ENCODE measurements at regions not wholly inside any gene's neighbourhood (a gene's known extent, or its start where the extent isn't known, plus 50 kb on each side); places are given as distances from the start of the nearest gene placed in this dataset.

- no peak for DNase-seq
- TF ChIP-seq EZH2 (IDR thresholded peaks at IDR 0.05; ENCODE audit: borderline replicate concordance, low read depth, low read length, severe bottlenecking): no peak
- TF ChIP-seq, protein P1, sequence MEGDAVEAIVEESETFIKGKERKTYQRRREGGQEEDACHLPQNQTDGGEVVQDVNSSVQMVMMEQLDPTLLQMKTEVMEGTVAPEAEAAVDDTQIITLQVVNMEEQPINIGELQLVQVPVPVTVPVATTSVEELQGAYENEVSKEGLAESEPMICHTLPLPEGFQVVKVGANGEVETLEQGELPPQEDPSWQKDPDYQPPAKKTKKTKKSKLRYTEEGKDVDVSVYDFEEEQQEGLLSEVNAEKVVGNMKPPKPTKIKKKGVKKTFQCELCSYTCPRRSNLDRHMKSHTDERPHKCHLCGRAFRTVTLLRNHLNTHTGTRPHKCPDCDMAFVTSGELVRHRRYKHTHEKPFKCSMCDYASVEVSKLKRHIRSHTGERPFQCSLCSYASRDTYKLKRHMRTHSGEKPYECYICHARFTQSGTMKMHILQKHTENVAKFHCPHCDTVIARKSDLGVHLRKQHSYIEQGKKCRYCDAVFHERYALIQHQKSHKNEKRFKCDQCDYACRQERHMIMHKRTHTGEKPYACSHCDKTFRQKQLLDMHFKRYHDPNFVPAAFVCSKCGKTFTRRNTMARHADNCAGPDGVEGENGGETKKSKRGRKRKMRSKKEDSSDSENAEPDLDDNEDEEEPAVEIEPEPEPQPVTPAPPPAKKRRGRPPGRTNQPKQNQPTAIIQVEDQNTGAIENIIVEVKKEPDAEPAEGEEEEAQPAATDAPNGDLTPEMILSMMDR (IDR thresholded peaks at IDR 0.05; ENCODE audit: borderline replicate concordance, extremely low read depth, low read length, poor library complexity, severe bottlenecking): no peak
These were observed 198.1 kb upstream of the RBBP8 start for GRCh38 chr18:22734791-22735627.

GRCh38 chr18:22737054-22737453 is 196.1 kb upstream of the RBBP8 start:
- Histone ChIP-seq H3K36me3 (ENCODE audit: insufficient read depth, low read length) (no peaks in the 10 kb centered on the region), H3K4me2 (ENCODE audit: insufficient read depth, low read length) (no peak overlapping the region), H3K79me2 (ENCODE audit: insufficient read depth, low read length) (no peaks in the 10 kb centered on the region), H3K4me3 (ENCODE audit: low read depth in 1 of 2, low read length in 2 of 2) (no peak overlapping the region), H2AFZ (ENCODE audit: low read depth, low read length) (no peak overlapping the region), H3K4me1 (ENCODE audit: insufficient read depth, low read length) (peaks cover 5% of the 10 kb centered on the region; the same call in 1 of the 2 replicates), H3K27me3 (ENCODE audit: insufficient read depth, low read length, poor library complexity) (no peaks in the 10 kb centered on the region), H3K9ac (ENCODE audit: low read depth, low read length) (no peak overlapping the region), H3K9me3 (ENCODE audit: insufficient read depth, low read length, severe bottlenecking) (no peaks in the 10 kb centered on the region), H3K27ac (ENCODE audit: low read length) (no peak overlapping the region), H4K20me1 (ENCODE audit: insufficient read depth, low read length) (no peaks in the 10 kb centered on the region)
- ATAC-seq (ENCODE audit: insufficient read depth, low read depth): no peak
- DNase-seq: no peak
- TF ChIP-seq, protein P1 (IDR thresholded peaks at IDR 0.05; ENCODE audit: borderline replicate concordance, extremely low read depth, low read length, poor library complexity, severe bottlenecking): no peak
- no peak for TF ChIP-seq EZH2 (IDR thresholded peaks at IDR 0.05; ENCODE audit: borderline replicate concordance, low read depth, low read length, severe bottlenecking)

More at GRCh38 chr18:22734791-22735627, 198.1 kb upstream of the RBBP8 start:
- Histone ChIP-seq H3K79me2 (ENCODE audit: insufficient read depth, low read length) (no peaks in the 10 kb centered on the region), H3K27me3 (ENCODE audit: insufficient read depth, low read length, poor library complexity) (no peaks in the 10 kb centered on the region), H3K4me2 (ENCODE audit: insufficient read depth, low read length) (no peak overlapping the region), H3K4me1 (ENCODE audit: insufficient read depth, low read length) (no peaks in the 10 kb centered on the region), H2AFZ (ENCODE audit: low read depth, low read length) (no peak overlapping the region), H3K9me3 (ENCODE audit: insufficient read depth, low read length, severe bottlenecking) (no peaks in the 10 kb centered on the region), H4K20me1 (ENCODE audit: insufficient read depth, low read length) (no peaks in the 10 kb centered on the region), H3K9ac (ENCODE audit: low read depth, low read length) (no peak overlapping the region), H3K4me3 (ENCODE audit: low read depth in 1 of 2, low read length in 2 of 2) (no peak overlapping the region), H3K27ac (ENCODE audit: low read length) (no peak overlapping the region), H3K36me3 (ENCODE audit: insufficient read depth, low read length) (no peaks in the 10 kb centered on the region)
- no peak for ATAC-seq (ENCODE audit: insufficient read depth, low read depth)

DNA sequence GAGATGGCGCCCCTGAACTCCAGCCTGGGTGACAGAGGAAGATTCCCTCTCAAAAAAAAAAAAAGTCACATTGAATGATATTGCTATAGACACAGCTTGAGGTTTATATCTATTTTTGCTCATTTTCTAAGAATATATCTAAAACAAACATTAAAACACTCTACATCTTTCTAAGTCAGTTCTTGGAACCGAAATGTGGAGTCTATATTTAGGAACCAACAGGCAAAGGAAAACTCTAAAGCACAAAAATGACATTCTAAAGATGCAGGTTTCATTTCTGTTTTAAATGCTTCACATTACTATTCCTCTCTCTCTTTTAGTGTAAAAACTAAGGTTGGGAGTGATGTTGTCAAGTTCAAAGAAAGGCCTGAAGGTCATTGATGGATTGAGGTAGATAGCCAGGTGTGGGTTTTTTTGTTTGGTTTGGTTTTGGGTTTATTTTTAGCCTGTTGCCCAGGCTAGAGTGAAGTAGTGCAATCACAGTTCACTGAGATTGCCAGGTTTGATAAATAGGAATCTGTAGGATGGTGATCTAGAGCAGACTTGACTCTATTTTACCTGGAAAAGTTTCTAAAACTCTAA is 194.0 kb upstream of the RBBP8 start:
- no peaks in the 10 kb centered on the region for H3K36me3 ChIP-seq (ENCODE audit: insufficient read depth, low read length)
- H3K79me2 ChIP-seq (ENCODE audit: insufficient read depth, low read length): no peaks in the 10 kb centered on the region
- no peak overlapping the region for H3K4me3 ChIP-seq (ENCODE audit: low read depth in 1 of 2, low read length in 2 of 2)
- no peaks in the 10 kb centered on the region for H3K9me3 ChIP-seq (ENCODE audit: insufficient read depth, low read length, severe bottlenecking)
- H3K9ac ChIP-seq (ENCODE audit: low read depth, low read length): no peak overlapping the region
- ATAC-seq (ENCODE audit: insufficient read depth, low read depth) (no peak), DNase-seq (no peak)
- no peak overlapping the region for H3K27ac ChIP-seq (ENCODE audit: low read length)
- TF ChIP-seq, protein P1 (IDR thresholded peaks at IDR 0.05; ENCODE audit: borderline replicate concordance, extremely low read depth, low read length, poor library complexity, severe bottlenecking): no peak
- TF ChIP-seq EZH2 (IDR thresholded peaks at IDR 0.05; ENCODE audit: borderline replicate concordance, low read depth, low read length, severe bottlenecking): no peak
- H3K4me1 ChIP-seq (ENCODE audit: insufficient read depth, low read length): peaks cover 5% of the 10 kb centered on the region; the same call in 1 of the 2 replicates
- H2AFZ ChIP-seq (ENCODE audit: low read depth, low read length): no peak overlapping the region
- H4K20me1 ChIP-seq (ENCODE audit: insufficient read depth, low read length): no peaks in the 10 kb centered on the region
- H3K27me3 ChIP-seq (ENCODE audit: insufficient read depth, low read length, poor library complexity): no peaks in the 10 kb centered on the region
- H3K4me2 ChIP-seq (ENCODE audit: insufficient read depth, low read length): no peak overlapping the region

Data from DND-41 (cell line).